Skin epidermis (tissue), 12 donors: ENCODE measurements at regions not wholly inside any gene's neighbourhood (a gene's known extent, or its start where the extent isn't known, plus 50 kb on each side); places are given as distances from the start of the nearest gene placed in this dataset.

Experiments used
- H3K27ac ChIP-seq, 21 experiments: fragments of 200-600 bp; sonication (generic) in 11 of 21; one replicate each; pipeline ENCODE4 v1.5.0; 2020; ENCODE audit warnings: mild to moderate bottlenecking in 3 of 21, inconsistent platforms in 2 of 21, moderate library complexity in 2 of 21
- H3K4me3 ChIP-seq, 7 experiments: fragments of 200-600 bp; sonication (generic) in 2 of 7; one replicate each; pipeline ENCODE4 v1.5.0; 2020; ENCODE audit warnings: inconsistent platforms in 2 of 7, mild to moderate bottlenecking in 2 of 7, moderate library complexity in 1 of 7

DNA sequence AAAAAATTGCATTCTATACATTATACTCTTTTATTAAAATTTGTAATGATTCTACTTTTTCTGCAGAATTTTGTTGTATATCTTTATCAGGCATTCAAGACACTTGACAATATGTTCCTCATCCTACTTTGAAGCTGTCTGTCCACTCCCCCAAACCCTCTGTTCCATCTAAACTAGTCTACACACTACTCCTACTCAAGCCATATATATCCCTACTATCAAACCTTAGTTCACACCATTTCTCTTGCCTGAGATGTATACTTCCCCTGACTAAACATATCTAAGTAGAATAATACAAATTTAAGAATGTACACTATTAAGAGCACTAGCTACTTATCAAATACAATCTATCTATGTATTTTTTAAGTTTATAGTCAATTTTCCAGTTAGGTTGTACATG is 107.1 kb upstream of the FTMT start:
- H3K27ac ChIP-seq: no peak overlapping the region
- no peak overlapping the region for H3K4me3 ChIP-seq

DNA sequence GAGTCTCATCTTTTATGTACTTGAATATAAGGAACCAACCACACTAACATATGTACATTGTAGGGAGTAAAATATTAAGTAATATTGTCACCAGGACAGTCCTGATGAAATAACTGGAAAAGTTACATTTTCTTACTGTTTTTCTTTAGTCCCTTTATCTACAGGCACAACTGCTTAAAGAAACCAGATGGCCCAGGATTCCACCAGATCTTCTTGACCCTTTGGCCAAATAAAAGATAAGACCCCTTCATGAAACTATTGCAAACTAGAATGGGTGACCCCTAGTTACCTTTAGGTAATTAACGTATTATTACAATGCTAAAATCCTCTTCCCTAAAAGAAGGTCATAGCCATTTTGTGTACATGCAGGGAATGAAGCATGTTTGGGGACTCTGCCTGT is 106.3 kb upstream of the FTMT start:
- Histone ChIP-seq H3K27ac (no peak overlapping the region), H3K4me3 (no peak overlapping the region)

DNA sequence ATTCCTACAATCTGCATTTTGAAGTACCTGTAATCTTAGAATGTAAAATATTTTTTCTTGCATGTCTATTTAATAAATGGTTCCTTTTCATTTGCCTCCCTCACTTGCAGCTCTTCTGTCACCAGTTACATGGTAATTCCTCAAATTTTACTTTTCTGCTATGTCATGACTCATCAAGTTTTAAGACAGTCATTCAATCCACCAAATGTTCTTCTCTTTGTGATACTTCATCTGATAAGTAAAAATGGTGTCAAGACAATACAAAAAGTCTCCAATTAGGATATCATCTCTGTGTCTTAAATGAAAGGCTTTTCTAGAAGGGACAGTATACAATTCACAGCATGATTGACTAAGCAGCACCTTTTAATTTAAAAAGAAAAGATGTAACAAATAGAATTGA is 104.9 kb upstream of the FTMT start:
- Histone ChIP-seq H3K27ac (no peak overlapping the region), H3K4me3 (no peak overlapping the region)

DNA sequence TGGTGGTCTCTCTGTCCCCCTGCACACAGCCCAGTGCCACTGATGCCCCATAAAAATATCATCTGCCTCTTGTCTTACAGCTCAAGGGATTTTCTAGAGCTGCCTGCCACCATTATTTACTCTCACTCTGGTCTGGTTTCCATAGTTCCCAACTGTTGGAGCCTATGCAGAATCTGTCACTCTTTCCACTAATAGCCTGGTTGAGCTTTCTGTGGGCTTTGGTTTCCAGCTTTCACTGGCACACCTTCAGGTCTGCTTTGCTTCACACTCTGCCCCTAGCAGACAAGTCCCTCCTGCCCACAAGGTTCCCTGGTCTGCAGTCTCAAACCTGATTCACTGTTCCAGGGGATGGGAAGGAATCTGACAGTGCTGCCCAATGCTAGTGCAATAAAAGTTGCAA is 103.0 kb upstream of the FTMT start:
- Histone ChIP-seq H3K27ac (no peak overlapping the region), H3K4me3 (no peak overlapping the region)

DNA sequence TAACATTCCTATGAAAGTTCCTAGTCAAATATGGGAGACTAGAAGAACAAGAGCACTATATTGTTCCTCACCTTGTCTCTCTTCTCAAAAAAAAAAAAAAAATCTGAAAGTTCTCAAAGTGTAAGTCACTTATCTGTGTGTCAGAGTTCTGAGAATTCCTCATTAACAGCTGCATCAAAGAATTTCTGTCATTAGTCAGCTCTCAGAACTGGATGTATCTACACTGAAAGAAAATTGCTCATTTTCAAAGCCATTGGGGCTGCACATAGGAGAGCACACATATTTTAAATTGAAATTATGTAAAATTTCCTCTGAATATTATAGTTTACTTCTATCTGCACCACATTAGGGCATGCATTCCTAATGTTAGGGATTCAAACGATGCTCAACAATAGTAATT is 99.5 kb upstream of the FTMT start:
- Histone ChIP-seq H3K27ac (no peak overlapping the region), H3K4me3 (no peak overlapping the region)

DNA sequence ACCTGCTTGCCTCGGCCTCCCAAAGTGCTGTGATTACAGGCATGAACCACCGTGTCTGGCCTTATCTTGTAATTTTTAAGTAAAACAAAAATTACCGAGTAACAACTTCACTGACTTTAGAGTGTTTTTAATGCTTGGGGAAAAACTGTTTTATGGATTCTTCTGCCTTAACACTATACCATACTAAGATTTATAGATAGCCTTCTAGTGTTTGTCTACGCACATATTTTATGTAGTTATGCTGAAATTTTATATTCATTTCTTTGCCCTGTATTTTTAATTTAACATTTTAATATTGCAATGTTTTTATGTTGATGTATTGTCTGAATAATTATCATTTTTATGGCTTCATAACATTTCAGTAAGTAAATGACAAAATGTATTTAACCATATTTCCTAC is 96.4 kb upstream of the FTMT start:
- Histone ChIP-seq H3K4me3 (no peak overlapping the region), H3K27ac (no peak overlapping the region)

DNA sequence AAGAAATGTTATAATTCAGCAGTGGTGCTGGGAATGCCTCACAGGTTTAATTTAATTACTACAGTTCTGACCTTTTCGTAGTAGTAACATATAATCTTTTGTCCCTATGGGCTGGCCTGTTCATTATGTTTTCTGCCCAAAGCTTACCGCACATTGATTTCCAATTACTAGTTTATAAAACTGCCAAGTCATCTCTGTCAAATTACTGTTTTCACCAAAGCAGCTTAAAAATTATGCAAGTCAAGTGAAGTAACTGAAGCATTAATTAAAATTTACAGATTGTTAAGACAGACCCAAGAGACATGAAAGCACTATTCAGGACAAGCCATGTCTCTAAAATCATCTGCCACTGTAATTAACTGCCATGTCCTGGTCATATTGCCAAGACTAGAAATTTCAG is 93.9 kb upstream of the FTMT start:
- Histone ChIP-seq H3K27ac (no peak overlapping the region), H3K4me3 (no peak overlapping the region)

DNA sequence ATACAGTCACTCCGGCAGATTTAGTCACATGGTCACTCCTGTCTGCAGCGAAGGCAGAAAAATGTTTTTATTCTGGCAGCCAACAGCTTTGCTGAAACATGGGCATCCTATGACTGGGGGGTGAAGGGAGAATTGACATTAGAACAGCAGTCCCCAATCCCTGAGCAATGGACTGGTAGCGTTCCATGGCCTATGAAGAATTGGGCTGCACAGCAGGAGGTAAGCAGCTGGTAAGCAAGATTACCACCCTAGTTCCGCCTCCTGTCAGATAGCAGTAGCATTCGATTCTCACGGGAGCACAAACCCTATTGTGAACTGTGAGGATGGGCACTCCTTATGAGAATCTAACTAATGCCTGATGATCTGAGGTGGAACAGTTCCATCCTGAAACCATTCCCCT is 93.1 kb upstream of the FTMT start:
- Histone ChIP-seq H3K4me3 (no peak overlapping the region), H3K27ac (no peak overlapping the region)

DNA sequence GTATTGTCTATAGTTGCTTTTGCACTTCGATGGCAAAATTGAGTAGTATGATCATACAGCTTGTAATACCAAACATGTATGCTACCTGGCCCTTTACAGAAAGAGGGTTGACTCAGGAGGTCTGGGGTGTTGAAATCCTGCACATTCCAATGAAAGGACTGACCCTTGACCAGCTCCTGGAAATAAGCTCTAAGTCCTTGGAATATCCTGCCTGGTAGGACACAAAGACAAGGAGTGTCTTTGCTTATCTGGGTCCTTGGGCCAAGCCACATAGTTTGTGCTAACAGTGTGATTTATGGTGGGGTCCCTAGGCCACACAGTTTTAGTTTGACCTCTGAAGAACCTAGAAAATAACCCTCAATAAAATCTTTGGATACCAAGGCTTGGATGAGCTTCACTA is 89.3 kb upstream of the FTMT start:
- Histone ChIP-seq H3K27ac (no peak overlapping the region), H3K4me3 (no peak overlapping the region)

DNA sequence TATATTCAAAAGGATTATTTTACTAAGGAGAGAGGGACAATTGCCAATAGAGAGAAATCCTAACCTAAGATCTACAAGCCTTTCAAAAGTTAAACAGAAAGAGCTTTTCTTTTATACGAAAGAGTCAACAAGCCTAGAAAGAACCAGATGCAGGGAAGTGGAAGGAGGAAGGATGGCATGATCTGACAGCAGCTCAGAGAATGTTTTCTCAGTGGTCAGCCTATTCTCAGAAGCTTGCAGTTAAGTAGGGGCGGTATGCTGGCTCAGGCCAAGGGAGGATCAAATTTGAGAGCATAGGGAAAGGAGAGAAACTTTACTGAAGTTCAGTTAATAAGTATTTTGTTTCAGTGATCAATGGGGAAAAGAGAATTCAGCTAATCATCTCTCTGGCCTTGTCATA is 88.0 kb upstream of the FTMT start:
- Histone ChIP-seq H3K27ac (no peak overlapping the region), H3K4me3 (no peak overlapping the region)

DNA sequence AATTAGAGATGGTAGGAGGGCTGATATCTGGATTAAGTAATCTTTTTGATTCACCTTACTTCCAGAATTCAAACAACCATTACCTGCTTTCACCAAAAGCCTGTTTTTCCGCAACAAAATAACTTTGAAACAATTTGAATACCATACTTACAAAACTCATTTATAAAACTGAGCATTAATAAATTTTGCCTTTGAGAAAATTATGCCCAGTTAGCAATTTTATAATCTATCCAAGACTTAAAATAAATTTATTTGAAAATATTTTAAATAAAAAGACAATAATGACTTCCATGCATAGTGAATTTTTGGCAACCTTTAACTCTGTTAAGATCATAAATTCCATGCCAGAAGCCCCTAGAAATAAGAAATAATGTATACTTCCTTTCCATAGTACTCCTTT is 71.3 kb upstream of the FTMT start:
- Histone ChIP-seq H3K4me3 (no peak overlapping the region), H3K27ac (no peak overlapping the region)

DNA sequence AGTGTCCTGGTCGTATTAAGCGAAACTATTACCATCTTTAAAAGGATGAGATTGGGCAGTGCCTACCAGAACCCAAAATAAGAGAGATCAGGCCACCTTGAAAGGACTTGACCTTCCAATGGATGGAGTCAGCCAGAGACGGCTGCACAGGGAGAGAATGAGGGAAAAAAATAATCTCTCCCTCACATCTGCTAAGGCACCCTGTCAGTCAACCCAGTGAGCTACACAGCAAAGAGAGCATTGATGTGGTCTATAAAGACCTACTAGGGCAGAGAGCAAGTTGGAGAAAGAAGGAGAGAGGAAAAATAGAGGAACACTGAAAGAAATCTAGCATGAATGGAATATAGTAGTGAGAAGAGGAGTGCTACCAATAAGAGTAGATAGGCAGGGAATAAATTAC is 68.0 kb upstream of the FTMT start:
- H3K4me3 ChIP-seq: no peak overlapping the region
- H3K27ac ChIP-seq: no peak overlapping the region

DNA sequence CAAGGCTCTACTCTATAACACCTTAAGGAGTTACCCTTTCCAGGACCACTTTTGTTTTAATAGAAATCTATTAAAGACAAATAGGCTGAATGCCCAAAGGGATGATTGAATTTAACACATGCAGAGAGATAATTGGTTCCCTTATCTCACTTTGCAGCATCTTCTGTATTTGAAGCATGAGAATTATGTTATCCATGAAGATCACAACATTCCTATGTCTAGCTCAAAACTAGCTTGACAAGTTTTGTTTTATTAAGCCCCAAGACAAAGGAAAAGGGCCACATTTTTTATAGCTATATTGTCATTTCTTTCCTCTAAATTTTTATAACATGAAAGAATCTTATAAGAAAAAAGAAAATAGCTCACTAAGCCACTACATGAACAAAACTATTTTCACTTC is 57.9 kb upstream of the FTMT start:
- no peak overlapping the region for H3K4me3 ChIP-seq
- H3K27ac ChIP-seq: no peak overlapping the region

DNA sequence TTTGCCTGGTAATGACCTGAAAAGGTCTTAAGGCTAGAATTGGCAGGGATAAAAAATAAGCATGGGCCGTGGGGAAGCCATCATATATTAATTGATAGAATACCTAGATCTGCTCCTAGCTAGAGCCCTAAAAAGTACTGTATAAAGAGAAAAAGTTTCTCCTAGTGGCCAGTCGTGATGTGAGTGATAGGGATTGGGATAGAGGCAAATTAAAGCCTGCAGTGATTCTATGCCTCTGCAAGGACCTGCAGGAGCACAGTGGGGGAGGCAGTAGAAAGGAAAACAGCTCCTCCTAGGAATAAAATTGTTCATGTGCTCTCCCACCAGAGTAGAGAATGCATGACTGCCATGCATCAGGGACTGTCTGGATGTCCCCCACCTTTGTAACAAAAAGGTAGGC is 56.2 kb upstream of the FTMT start:
- Histone ChIP-seq H3K27ac (no peak overlapping the region), H3K4me3 (no peak overlapping the region)

DNA sequence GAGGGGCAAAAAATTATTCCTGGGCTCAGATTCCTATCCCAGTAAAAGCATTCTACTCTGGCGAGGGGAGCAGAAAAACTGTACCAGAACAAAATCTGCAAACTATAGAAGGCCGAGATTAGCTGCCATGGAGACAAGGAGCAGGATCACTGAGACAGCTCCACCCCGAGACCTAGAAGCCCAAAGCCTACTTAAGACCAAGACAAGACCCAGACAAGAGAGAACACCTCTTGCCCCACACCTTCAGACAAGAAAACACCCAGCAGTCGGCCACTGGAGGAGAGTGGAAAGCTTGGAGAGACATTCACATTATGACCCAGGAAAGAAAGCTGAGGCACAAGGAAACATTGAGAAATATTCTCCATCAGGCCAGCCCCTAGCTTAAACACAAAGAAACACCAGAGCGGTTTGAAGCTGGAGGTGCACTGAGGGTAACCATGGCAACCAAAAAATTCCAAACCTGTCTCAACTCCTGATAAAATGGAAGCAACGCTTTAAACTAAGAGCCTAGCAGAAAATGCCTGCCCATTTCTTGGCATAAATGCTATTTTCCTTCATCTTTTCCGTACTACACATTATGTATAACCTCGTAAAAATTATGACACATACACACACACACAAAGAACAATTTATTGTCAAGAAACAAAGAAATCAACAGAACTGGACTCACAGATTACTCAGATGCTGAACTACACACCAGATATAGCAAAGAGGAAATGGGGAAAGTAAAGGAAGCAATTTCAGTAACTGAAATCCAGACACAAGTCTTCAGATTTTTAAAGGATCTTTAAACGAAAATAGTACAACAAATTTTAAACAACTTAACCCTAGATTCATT is 53.8 kb upstream of the FTMT start:
- H3K27ac ChIP-seq: no peak overlapping the region
- H3K4me3 ChIP-seq: no peak overlapping the region
